ENCODE measurements at regions not wholly inside any gene's neighbourhood (a gene's known extent, or its start where the extent isn't known, plus 50 kb on each side); places are given as distances from the start of the nearest gene placed in this dataset.

GRCh38 chr10:130746311-130746710, 565.2 kb downstream of the TCERG1L start:
- TF ChIP-seq RAD21 (conservative IDR thresholded peaks at IDR 0.05 in 1 of 2, IDR thresholded peaks at IDR 0.05 in 1 of 2), result no peak
- TF ChIP-seq, protein P1, sequence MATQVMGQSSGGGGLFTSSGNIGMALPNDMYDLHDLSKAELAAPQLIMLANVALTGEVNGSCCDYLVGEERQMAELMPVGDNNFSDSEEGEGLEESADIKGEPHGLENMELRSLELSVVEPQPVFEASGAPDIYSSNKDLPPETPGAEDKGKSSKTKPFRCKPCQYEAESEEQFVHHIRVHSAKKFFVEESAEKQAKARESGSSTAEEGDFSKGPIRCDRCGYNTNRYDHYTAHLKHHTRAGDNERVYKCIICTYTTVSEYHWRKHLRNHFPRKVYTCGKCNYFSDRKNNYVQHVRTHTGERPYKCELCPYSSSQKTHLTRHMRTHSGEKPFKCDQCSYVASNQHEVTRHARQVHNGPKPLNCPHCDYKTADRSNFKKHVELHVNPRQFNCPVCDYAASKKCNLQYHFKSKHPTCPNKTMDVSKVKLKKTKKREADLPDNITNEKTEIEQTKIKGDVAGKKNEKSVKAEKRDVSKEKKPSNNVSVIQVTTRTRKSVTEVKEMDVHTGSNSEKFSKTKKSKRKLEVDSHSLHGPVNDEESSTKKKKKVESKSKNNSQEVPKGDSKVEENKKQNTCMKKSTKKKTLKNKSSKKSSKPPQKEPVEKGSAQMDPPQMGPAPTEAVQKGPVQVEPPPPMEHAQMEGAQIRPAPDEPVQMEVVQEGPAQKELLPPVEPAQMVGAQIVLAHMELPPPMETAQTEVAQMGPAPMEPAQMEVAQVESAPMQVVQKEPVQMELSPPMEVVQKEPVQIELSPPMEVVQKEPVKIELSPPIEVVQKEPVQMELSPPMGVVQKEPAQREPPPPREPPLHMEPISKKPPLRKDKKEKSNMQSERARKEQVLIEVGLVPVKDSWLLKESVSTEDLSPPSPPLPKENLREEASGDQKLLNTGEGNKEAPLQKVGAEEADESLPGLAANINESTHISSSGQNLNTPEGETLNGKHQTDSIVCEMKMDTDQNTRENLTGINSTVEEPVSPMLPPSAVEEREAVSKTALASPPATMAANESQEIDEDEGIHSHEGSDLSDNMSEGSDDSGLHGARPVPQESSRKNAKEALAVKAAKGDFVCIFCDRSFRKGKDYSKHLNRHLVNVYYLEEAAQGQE (IDR thresholded peaks at IDR 0.05), result no peak
- no peak for TF ChIP-seq CTCF (IDR thresholded peaks at IDR 0.05)

All from A549 (cell line).